ENCODE measurements at regions not wholly inside any gene's neighbourhood (a gene's known extent, or its start where the extent isn't known, plus 50 kb on each side); places are given as distances from the start of the nearest gene placed in this dataset.

DNA sequence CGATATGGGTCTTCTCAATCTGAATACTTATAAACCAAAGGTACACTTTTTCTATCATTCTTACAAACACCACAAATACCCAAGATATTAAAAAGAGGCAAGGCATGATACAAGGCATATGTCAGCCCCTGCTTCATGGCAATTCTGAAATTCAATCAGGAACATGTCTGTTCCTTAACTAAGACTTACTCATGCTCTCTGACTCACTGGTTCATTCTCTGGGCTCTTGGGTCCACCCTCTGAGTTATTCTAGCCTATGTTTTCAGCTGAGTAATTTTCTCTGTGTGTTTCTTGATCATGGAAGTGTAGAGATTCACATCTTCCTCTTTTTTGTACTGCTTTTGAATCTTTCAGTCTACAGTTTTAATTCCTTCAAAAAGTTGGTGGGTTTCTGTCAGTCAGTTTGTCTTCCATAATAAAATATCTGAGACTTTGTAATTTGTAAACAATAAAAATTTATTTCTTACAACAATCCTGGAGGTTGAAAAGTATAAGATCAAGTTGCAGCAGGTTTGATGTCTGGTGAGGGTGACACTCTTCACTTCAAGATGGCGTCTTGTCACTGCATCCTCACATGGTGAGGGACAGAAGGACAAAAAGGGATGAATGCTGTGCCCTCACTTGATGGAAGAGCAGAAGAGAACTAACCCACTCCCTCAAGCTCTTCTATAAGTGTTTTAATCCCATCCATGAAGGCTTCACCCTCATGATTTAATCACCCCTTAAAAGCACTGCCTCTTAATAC lies 211.7 kb downstream of the FAM76B start:
- DNase-seq, result peak; percentile 90

DNA sequence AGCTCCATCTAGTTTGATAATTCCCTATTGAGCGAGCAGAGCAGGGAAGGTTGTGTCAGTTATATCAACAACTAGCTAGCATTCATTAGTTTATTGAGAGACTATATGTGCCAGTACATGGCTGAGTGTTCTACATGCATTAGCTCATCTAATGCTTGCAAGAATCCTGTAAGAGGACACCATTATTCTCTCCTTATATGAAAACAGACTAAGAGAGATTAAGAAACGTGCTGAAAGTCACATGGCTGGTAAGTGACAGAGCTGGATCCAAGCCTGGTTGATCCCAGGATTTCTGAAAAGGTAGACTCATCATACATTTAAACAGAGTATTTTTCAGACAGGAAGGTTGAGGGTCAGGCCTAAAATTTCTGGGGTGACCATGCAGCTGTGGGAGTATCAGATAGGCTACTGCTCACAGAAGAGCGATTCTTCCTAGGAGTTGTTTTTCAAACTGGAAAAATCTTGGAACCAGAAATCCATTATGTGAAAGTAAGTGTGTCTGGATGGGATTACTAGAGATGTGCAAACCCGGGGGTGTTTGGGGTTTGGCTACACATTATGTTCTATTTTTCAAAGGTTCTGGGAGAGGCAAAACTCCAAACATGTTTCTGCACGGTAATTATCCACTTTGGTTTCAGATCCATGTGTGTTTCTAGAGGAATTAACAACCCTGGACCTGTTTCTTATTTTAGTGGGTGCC lies 213.3 kb downstream of the FAM76B start:
- peak; percentile 10 for DNase-seq

DNA sequence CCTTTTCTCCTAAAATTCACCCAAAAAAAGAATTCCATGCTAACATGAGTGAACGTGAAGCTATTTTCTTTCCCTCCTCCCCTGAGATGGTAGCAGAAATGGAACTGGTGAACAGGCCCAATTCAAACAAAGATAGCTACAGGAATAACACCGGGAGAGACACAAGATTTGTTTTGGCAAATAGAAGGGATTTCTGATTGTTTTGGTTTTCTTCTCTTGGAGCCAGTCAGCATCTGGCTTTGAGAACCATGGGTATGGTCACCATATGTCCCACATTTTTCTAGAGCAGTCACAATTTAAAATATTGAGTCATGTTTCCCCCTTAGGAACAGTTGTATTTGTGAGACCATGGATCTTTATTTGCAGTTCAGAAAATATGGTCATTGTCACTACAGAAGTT lies 214.1 kb downstream of the FAM76B start:
- DNase-seq, result peak; percentile 25

DNA sequence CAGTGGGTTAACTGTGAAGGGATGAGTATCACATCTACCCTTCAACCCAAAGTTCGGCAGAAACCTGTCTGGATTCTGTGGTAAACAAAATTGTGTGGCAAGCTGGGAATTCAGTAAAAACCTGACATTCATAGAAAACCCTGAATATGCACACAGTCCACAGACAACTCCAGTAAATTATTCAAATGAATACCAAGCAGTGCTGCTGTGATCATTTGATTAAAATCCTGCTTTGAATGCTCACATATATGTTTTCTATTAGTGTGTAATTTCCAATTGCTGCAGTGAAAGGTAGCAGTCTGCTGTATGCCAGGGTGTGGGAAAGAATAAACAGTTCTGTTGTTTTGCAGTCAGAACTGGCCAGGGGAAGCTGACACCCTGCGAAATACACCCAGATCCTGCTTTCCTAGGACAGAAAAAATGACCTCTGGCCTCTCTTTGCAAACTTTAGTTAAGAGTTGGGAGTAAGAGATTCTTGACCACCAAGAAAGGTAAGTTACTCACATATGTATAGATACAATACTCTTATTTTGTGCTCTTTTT lies 217.8 kb downstream of the FAM76B start:
- DNase-seq, result no peak

DNA sequence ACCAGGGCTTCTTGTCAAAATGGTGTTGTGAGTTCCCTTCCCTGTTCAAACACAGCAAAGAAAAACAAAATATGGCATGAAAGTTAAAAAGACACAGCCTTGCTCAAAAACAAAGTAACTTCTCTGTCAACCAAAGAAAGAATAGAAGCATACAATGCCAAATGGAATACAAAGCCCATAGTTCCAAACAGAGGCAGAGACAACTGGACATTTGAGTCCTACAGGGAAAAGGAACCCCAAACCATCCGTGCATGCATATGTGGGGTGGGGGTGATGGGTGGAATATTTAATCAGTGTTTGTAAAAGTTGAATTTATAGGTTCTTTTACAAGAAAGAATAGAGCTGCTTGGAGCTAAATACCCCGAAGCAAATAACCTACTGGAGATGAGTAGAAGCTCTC lies 218.7 kb downstream of the FAM76B start:
- no peak for DNase-seq

DNA sequence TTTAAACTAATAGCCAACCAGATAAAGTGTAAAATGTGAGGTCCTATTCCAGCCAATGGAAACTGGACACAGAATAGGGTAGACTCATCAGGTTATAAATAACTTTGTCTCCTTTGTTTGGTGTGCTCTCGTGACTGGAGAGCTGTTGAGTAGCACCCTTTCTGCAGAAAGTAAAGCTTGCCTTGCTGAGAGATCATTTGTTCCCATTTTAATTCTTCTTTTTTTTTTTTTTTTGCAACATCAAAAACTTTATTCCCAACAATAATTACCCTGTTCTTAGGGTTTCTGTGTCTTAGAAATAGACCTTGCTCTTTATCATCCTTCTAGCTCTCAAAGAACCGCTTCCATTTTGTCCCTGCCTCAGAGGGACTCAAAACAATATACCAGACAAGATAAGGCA lies 220.4 kb downstream of the FAM76B start:
- no peak for DNase-seq

DNA sequence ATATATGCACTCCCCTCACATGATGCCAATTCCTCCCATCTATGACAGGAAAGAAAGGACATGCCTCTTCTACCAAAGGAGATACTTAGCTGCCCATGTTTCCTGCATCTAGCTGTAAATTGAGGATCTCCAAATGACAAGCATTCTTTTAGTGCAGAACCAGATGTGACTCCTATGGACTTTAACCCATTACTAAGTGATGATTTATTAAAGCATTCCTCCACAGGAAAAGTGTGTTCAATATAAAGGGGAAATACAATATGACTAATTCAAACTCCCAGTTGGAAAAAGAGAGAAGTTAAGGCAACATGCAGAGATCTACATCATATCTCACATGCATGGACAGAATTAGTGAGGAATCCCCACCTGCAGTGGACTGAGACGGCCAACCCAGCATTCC lies 221.3 kb downstream of the FAM76B start:
- DNase-seq, result peak; percentile 72

DNA sequence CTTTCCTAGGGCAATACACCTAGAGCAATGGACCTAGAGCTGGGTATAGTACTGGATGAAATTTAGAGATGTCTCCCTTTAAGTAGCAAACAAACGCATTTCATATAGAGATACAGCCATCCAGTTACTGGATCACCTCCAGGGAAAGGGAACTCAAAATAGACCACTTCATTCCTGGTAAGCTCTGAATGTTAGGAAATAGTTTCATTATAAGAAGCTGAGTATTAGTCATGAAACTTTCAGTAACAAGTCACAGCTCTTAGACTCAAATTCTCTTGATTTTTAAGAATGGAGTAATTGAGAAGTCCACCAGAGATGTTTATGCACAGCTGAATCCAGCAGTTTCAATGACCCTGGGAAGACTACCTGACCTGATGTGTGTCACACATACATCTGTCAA lies 221.9 kb downstream of the FAM76B start:
- DNase-seq, result peak; percentile 77

DNA sequence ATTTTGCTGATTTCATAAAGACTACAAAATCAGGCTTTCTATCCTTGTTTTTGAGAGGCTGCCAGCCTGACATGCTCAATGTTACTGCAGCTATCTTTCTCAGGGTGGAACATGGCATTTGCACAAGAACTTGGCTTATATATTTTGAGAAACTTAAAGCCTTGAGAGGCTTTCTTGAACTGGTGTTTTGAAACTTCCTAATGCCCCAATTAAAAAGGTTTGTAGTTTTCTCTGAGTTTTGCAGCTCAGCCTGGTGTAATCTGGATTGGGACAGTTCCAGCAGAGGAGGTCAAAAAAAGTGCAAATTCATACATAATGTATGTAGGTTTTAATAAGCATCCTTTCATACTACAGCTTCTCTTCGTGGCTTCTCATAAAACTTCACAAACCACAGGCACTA lies 223.4 kb downstream of the FAM76B start:
- DNase-seq, result no peak

DNA sequence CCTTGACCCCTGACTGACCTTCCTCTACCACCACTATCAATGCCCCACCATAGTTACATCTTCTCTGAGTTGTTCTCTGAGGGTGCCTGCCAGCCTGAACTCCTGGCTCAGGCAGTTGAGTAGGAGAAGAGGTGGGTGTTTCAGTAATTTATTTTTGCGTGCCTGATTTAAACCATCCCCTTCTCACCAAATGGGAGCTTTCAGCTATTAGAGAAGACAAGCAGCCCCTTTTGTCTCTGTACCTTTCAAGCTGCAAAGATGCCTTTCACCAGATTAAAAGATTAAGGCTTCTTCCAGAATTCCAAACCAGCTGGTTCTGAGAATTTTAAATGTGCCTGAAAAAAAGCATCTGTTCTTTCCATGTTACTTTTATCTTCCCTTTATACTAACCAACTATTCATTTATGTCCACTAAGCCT lies 223.8 kb downstream of the FAM76B start:
- DNase-seq, result no peak

DNA sequence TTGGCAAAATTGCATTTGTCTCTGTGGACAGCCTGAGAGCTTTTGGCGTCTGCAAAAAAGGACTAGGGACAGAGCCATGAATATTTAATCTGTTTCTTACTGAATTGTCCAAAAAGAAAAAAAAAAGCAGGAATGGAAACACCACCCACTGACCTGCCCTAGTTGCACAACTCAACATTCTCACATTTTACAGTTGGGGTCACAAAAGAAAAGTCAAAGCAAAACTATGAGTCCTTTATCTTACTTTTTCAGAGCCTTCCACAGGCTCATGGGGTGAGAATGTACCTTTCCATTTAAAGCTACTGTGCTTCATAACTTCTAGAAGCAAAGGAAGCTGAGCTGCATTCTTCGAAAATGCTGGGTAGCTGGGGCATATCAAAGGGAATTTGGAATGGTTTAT lies 225.7 kb downstream of the FAM76B start:
- no peak for DNase-seq

DNA sequence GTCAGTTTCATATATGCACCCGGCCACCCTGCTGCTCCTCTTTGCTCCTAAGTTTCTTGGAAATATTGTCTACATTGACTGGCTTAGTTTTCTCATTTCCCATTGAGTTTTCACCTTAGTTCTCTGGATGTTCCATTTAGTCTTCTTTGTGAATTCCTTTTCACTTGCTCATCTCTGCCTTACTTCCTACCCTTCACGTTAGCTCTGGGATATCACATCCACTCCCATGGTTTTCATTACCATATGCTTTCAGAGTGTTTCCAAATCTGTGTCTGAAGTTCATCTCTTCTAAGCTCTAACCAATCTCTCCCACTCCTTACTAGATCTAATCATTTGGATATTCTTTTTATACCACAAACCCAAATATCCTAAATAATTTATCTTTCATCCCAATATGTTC lies 226.4 kb downstream of the FAM76B start:
- DNase-seq, result peak; percentile 45

DNA sequence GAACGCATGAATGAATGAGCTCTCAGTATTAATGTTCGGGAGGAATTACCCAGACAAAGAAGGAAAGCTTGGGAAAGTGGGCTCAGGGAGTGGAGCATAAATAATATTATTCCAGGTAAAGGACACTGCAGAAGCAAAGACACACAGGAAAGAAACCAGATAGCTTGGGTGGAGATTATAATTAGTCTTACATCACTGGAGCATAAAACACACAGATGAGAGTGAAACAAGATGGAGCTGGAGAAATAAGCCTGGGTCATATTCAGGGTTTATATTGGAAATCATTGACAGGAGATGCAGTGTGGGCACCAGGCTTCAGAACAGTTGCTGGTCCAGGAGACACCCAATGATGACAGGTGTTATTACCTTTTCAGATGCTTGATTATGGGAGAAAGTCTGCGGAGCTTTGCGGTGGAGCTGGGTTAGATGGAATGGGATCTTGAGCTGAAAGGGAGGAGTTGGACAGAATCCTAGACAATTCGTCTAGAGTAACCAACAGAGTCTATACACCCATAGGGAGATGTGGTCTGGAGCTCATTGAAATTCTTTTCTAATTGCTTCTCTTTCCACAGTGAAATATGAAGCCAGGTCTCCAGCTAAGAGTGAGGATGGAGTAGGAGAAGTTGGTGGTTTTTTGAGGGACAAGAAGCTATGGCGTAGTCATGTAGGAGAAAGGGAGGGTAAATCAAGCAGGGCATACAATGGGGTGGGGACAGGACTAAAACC lies 227.2 kb downstream of the FAM76B start:
- DNase-seq, result no peak

DNA sequence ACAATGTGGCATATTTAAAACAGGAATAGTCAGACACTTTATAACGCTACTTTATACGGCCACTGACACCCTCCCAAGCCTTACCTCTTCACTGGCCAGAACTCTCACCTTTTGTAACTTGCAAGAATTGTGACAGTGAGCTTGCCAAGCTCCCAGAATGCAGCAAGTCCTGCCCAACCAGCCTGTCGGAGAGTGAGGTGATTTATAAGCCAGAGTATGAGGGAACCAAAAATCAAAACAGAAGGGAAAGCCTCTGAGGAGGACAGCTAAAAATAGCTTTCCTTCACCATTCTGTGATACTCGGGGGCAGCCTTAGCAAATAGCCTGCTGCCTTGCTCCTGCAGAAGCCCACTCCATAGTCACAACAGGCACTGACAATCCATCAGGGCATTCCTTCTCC lies 229.7 kb downstream of the FAM76B start:
- no peak for DNase-seq

DNA sequence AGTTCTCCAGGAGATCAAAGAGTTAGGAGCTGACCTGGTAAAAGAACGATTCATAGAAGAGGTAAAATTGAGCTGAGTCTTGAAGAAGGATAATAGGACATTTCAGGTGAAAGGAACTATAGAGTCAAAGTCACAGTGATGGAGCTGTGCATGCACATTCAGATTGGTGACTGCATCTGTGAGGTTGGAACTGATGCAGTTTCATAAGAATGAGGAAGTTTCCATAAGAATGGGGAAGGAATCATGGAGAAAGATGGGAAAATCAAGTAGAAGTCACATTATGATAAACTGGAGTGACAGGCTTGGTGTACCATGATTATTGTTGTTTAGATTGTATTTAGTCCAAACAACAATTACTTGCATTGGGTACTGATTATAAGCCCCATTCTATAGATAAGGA lies 232.2 kb downstream of the FAM76B start:
- DNase-seq, result no peak

DNA sequence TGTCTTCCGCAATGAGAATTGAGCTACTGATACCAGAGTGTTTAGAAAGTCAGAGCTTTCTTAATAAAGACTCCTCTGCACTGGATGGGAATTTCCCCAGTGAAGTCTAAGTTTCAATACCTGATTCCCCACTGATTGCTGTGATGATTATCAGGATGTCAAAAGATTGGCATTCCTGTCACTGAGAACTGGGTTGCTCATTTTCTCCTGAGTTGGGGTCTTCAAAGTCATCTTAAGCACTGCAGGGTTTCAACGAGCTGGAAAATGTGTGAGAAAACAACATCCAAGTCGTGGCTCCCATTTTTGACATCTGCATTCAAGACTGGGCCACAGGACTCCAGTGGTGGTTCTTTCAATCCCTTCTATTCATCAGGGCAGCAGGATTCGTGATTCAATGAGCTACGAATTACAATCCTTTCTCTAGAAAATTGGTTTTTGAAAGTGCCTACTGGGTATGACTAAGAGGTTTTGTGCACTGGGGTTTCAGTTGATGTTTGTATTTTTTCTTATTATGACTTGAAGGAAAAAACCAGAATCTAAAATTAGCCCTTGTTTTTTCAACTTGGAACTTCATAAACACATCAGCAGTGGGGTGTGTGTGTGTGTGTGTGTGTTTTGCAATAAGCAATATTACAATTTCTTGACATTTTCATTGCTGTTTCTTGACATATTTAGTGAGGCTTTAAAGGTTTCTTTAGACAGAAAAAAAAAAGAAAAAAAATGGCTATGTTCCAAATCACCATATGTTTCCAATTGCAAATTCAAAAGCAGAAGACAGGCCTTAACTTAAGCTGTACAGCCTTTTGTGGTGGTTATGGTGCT lies 233.0 kb downstream of the FAM76B start:
- DNase-seq, result peak; percentile 73

DNA sequence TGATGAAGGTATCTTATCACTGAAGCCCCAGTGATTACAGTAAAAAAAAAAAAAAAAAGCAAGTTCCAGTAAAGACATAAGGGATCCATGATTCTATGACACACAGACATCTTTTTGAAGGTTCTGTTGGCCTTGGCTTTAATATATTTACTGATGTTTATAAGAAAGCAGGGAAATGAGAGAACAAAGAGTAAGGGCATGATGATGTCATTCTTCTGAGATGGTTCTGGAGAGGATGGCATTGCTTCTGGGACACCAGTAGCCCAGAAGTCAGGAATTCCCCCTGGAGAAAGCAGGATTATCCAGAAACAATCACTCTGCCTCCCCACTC lies 233.6 kb downstream of the FAM76B start:
- DNase-seq, result no peak

DNA sequence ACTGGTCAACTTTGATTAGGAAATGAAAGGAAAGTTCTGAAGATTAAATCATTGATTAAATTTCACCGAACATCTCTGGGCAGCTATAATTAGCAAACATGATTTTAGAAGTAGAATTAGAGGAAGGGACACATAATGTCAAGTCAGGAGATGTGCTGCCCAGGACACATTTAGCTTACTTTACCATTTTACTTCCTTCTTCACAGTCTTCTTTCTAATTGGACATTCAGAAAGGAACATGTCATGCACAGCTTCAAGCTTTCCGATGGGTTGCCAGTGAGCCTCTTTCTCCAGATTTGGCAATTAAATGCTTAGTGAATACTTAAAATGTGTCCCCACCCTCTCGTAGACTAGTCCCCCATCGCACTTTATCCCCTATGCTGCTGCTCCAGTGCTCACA lies 234.7 kb downstream of the FAM76B start:
- no peak for DNase-seq

DNA sequence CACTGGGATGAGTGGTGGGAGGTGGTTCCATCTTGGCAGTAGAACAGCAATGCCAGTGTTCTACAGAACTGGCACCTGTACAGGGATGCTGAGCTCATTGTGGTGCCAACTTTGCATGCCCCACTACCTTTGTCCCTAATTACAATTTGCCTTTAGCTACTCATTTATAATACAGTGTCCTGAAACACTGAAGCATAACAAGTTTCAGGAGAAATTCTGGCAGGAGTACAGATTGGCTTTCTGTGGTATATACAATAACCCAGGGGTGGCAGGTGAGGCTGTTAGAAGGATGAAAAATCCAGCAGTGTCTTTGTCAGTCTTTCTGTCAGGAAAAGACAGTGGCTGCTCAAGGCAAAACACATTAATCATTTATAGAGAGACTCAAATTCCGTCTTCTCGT lies 240.3 kb downstream of the FAM76B start:
- DNase-seq, result no peak

DNA sequence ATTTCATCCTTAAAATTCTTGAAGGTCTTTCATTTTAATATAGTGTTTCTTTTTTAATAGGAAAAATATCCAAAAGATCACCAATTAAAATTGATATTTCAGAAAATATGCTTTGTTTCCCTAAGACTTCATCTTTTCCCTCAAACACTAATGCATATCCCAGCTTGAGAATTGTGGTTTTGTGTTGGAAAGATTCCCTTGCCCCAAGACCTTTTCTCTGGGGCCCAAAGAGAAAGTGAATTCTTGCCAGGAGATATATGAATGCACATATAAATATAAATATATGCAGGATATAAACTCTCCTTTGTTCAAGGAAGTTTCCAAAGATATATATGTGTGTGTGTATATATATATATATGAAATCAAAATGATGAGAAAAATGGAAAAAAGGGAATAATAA lies 241.2 kb downstream of the FAM76B start:
- DNase-seq, result no peak

DNA sequence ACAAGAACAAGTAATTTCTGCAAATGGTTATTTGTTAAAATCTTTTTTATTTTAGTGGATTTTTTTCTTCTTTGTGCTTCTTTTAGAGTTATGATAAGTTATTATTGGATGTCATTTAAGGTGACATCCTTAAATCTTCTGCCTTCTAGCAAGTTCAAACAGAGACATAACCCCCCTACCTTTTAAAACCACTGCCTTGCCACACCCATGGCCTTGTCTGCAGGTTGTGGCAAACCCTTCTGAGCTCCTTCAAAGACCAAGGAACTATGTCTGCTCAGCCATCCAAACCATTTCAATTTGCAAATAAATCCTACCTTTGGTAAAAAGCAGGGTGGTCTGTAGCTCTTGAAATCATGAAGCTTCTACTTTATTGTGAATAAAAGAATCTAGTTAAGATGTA lies 241.6 kb downstream of the FAM76B start:
- no peak for DNase-seq

DNA sequence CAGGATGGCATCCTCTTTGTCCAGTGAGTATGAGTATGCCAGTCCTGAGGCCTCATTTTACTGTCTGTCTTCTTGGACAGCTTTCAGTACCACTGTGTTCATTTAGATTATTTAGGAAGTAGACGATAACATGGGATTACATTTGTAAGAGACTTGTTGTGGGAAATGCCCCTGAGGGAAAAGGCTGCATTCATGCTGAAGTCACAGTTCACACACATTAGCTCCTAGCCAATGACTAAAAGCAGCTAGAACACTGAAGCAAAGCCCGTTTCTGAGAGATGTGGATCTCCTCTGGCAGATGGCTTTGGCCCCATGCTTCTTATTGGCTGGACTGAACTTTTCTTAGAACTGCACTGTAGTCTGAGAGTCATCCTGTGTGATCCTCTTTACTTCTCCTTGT lies 242.4 kb downstream of the FAM76B start:
- no peak for DNase-seq

Data from HCEC 1CT (cell line).